NCI-H2227 treated with DMSO at 0.1 percent for 48 hours (cell line): ENCODE measurements at regions not wholly inside any gene's neighbourhood (a gene's known extent, or its start where the extent isn't known, plus 50 kb on each side); places are given as distances from the start of the nearest gene placed in this dataset.
"Not testable (repeated sequence)": the region's sequence is repeated elsewhere in the genome, so short reads cannot be mapped to it uniquely, and the experiment has no call there.

Experiments used
- DNase-seq: peaks from one replicate; lab custom pipeline; 2025; lab: John Stamatoyannopoulos, UW

GRCh38 chr3:177842743-177843734 lies 645.8 kb upstream of the TBL1XR1 start:
- no peak for DNase-seq

GRCh38 chr3:177852001-177852807 lies 654.9 kb upstream of the TBL1XR1 start:
- DNase-seq: no peak

GRCh38 chr3:177855021-177855420 lies 657.7 kb upstream of the TBL1XR1 start:
- no peak for DNase-seq

- no peak for DNase-seq
Measured at GRCh38 chr3:177860184-177860583, 662.9 kb upstream of the TBL1XR1 start.

- no peak for DNase-seq
Measured at GRCh38 chr3:177862962-177863491, 665.7 kb upstream of the TBL1XR1 start.

GRCh38 chr3:177871267-177871666 lies 665.0 kb upstream of the KCNMB2 start:
- DNase-seq: not testable (repeated sequence)

GRCh38 chr3:177878192-177878591 lies 658.0 kb upstream of the KCNMB2 start:
- DNase-seq: no peak

GRCh38 chr3:177878957-177879356 lies 657.3 kb upstream of the KCNMB2 start:
- no peak for DNase-seq

GRCh38 chr3:177881351-177881750 lies 654.9 kb upstream of the KCNMB2 start:
- no peak for DNase-seq

- no peak for DNase-seq
Measured at GRCh38 chr3:177882124-177882648, 654.0 kb upstream of the KCNMB2 start.

GRCh38 chr3:177883091-177883490 lies 653.1 kb upstream of the KCNMB2 start:
- DNase-seq: no peak

- DNase-seq: no peak
Measured at GRCh38 chr3:177883957-177884356, 652.3 kb upstream of the KCNMB2 start.

GRCh38 chr3:177885063-177885462 lies 651.2 kb upstream of the KCNMB2 start:
- no peak for DNase-seq

GRCh38 chr3:177886501-177886900 lies 649.7 kb upstream of the KCNMB2 start:
- no peak for DNase-seq

- DNase-seq: no peak
Measured at GRCh38 chr3:177887475-177887874, 648.8 kb upstream of the KCNMB2 start.

- no peak for DNase-seq
Measured at GRCh38 chr3:177889161-177889560, 647.1 kb upstream of the KCNMB2 start.

GRCh38 chr3:177889652-177890358 lies 646.4 kb upstream of the KCNMB2 start:
- no peak for DNase-seq

- DNase-seq: no peak
Measured at GRCh38 chr3:177890359-177890683, 645.9 kb upstream of the KCNMB2 start.

GRCh38 chr3:177891569-177891968 lies 644.7 kb upstream of the KCNMB2 start:
- DNase-seq: not testable (repeated sequence)

GRCh38 chr3:177893331-177893730 lies 642.9 kb upstream of the KCNMB2 start:
- DNase-seq: no peak

GRCh38 chr3:177894081-177894728 lies 642.0 kb upstream of the KCNMB2 start:
- DNase-seq: no peak
